K562 (cell line): ENCODE measurements at regions not wholly inside any gene's neighbourhood (a gene's known extent, or its start where the extent isn't known, plus 50 kb on each side); places are given as distances from the start of the nearest gene placed in this dataset.

ENCODE experiments used
- ATAC-seq: fragments of 200-7000 bp; cut with Tn5 transposase; 3 replicates; pipeline ENCODE4 v1.9.1; 2020; ENCODE audit warnings: moderate library complexity
- BruUV-seq: library from RNA; stranded (reverse); fragments of 400-500 nt; replicated peaks from 2 replicates; lab custom pipeline; 2021; lab: Mats Ljungman, UMichigan
- CTCF ChIA-PET: fragments of 300-600 bp; formaldehyde crosslinking; extraction: SDS; loops from one replicate; lab custom pipeline; 2021; ENCODE audit warnings: low intra/inter-chr PET ratio; lab: Yijun Ruan, JAX
- POLR2A ChIA-PET: fragments of 300-600, 350-650 bp; sonication (Branson Sonifier 250); formaldehyde crosslinking; extraction: SDS; loops from one replicate; lab custom pipeline; 2021; ENCODE audit warnings: antibody characterized with exemption, inconsistent platforms; lab: Yijun Ruan, JAX
- DNase-seq, 4 experiments: peaks; one replicate each; pipeline versions ENCODE4 v3.0.0 to v3.0.0-alpha.2; 2011 to 2018; ENCODE audit warnings: low spot score in 3 of 4, mixed read lengths in 3 of 4; ENCODE audit errors: extremely low read depth in 1 of 4
- FAIRE-seq: peaks from 2 replicates; lab custom pipeline; 2011; peaks lifted over from hg19 to GRCh38; lab: Jason Lieb, UNC
- H2AFZ ChIP-seq: 2 replicates; pipeline ENCODE4 v1.6.0; 2011; ENCODE audit warnings: low read depth, low read length, control low read depth, inconsistent platforms
- H3K27ac ChIP-seq: fragments of 200-600 bp; 3 replicates; pipeline ENCODE4 v1.8.0; 2011; ENCODE audit warnings: low read depth, mild to moderate bottlenecking, control low read depth, inconsistent platforms, low read length, moderate library complexity, mixed read lengths; ENCODE audit errors: extremely low read depth
- H3K27me3 ChIP-seq, 2 experiments: fragments of 300-600 bp in 1 of 2; 2 replicates in 1 of 2; 3 replicates in 1 of 2; pipeline versions ENCODE4 v1.6.0 to v1.8.0; 2011; ENCODE audit warnings: inconsistent platforms in 2 of 2, low read length in 2 of 2, mild to moderate bottlenecking in 1 of 2, mixed read lengths in 1 of 2, moderate library complexity in 1 of 2; ENCODE audit not compliant: control insufficient read depth in 2 of 2, insufficient read depth in 2 of 2
- H3K36me3 ChIP-seq: fragments of 300-600 bp; 3 replicates; pipeline ENCODE4 v1.8.0; 2011; ENCODE audit warnings: mild to moderate bottlenecking, low read length, inconsistent platforms; ENCODE audit not compliant: control insufficient read depth, insufficient read depth
- H3K4me1 ChIP-seq, 2 experiments: fragments of 200-600 bp in 1 of 2; replicated peaks in 1 of 2; 2 replicates in 1 of 2; 3 replicates in 1 of 2; pipeline versions ENCODE4 v1.5.1 to v1.8.0; 2011; ENCODE audit warnings: inconsistent platforms in 2 of 2, low read length in 2 of 2, mild to moderate bottlenecking in 1 of 2, mixed read lengths in 1 of 2, moderate library complexity in 1 of 2; ENCODE audit not compliant: control insufficient read depth in 2 of 2, insufficient read depth in 2 of 2
- H3K4me2 ChIP-seq: 2 replicates; pipeline ENCODE4 v1.6.1; 2011; ENCODE audit warnings: low read length, control low read depth, inconsistent platforms, mixed read lengths; ENCODE audit not compliant: insufficient read depth
- H3K4me3 ChIP-seq: fragments of 200-600 bp; sonication (generic), shearing (Covaris generic); 2 replicates; pipeline ENCODE4 v1.5.1; 2016; ENCODE audit warnings: control low read depth, inconsistent platforms
- H3K79me2 ChIP-seq: fragments of 200-600 bp; 3 replicates; pipeline ENCODE4 v1.8.0; 2011; ENCODE audit warnings: low read length, inconsistent platforms; ENCODE audit not compliant: control insufficient read depth, insufficient read depth
- H3K9ac ChIP-seq, 2 experiments: 2 replicates each; pipeline versions ENCODE4 v1.6.0 to v1.6.1; 2011; ENCODE audit warnings: low read depth in 2 of 2, low read length in 2 of 2, control low read depth in 1 of 2, inconsistent platforms in 1 of 2, mild to moderate bottlenecking in 1 of 2, mixed read lengths in 1 of 2; ENCODE audit not compliant: insufficient read depth in 1 of 2
- H3K9me1 ChIP-seq: one replicate; pipeline ENCODE4 v1.6.0; 2011; ENCODE audit warnings: inconsistent platforms, mild to moderate bottlenecking, low read length, moderate library complexity; ENCODE audit not compliant: control insufficient read depth, insufficient read depth
- H3K9me3 ChIP-seq: replicated peaks from 2 replicates; pipeline ENCODE4 v1.5.1; 2011; ENCODE audit warnings: low read depth, low read length, inconsistent platforms; ENCODE audit not compliant: control insufficient read depth, insufficient read depth
- H4K20me1 ChIP-seq: replicated peaks from 2 replicates; pipeline ENCODE4 v1.6.1; 2011; ENCODE audit warnings: low read length, inconsistent platforms, mixed read lengths; ENCODE audit not compliant: control insufficient read depth, insufficient read depth
- ERF ChIP-seq: fragments of 450-650 bp; formaldehyde crosslinking; IDR thresholded peaks from 2 replicates; pipeline ENCODE4 v1.4.0; 2020; ENCODE audit warnings: mild to moderate bottlenecking, mixed read lengths
- FOXA3 ChIP-seq, 2 experiments: fragments of 450-650 bp in 1 of 2; sonication (generic) in 1 of 2; formaldehyde crosslinking; IDR thresholded peaks in 1 of 2; conservative IDR thresholded peaks in 1 of 2; 2 replicates each; pipeline versions ENCODE4 v1.4.0 to v1.8.0; 2020 to 2022; ENCODE audit warnings: mild to moderate bottlenecking in 2 of 2, missing genetic modification reagents in 1 of 2
- NCOA1 ChIP-seq: fragments of 450-650 bp; IDR thresholded peaks from 2 replicates; pipeline ENCODE4 v1.6.1; 2016; ENCODE audit warnings: low read depth
- NFYB ChIP-seq: IDR thresholded peaks from 2 replicates; pipeline ENCODE4 v1.6.1; 2011; ENCODE audit warnings: mild to moderate bottlenecking, moderate library complexity; ENCODE audit not compliant: insufficient read length; ENCODE audit errors: extremely low read depth
- TGIF2 ChIP-seq: sonication (generic); formaldehyde crosslinking; IDR thresholded peaks from 2 replicates; pipeline ENCODE4 v1.8.1; 2022; ENCODE audit warnings: mild to moderate bottlenecking, missing genetic modification reagents, moderate library complexity
- WGBS: fragments of 100-300 bp; shearing (Covaris generic); methylation state at CpG from one replicate; pipeline ENCODE4 v1.1.6; 2016; ENCODE audit warnings: low coverage, mixed read lengths; ENCODE audit not compliant: insufficient coverage; ENCODE audit errors: missing lambda C conversion rate; 5-methylcytosine and 5-hydroxymethylcytosine counted together
- in situ Hi-C: fragments of 300-500 bp; cut with MboI; formaldehyde crosslinking; loops from 4 replicates; pipeline ENCODE4 v1.15.0; 2018; ENCODE audit warnings: inconsistent platforms, mixed read lengths
- intact Hi-C: fragments of 100-400 bp; cut with micrococcal nuclease; formaldehyde crosslinking; loops from 2 replicates; pipeline ENCODE4 v1.14.2; 2022
- TF ChIP-seq, protein P1 (sequence below): IDR thresholded peaks from 2 replicates; pipeline ENCODE4 v1.6.1; 2012; ENCODE audit warnings: low read depth, low read length, improper control_type of control experiment, borderline replicate concordance
- TF ChIP-seq, protein P2 (sequence below): sonication (generic); formaldehyde crosslinking; IDR thresholded peaks from 2 replicates; pipeline ENCODE4 v1.8.0; 2022; ENCODE audit warnings: mild to moderate bottlenecking, missing genetic modification reagents
- TF ChIP-seq, protein P3 (sequence below): fragments of 250-450 bp; sonication (Bioruptor Pico); IDR thresholded peaks from 2 replicates; pipeline ENCODE4 v1.8.0; 2022; ENCODE audit warnings: inconsistent platforms, mild to moderate bottlenecking, moderate library complexity, borderline replicate concordance
- TF ChIP-seq, protein P4 (sequence below): conservative IDR thresholded peaks from 2 replicates; pipeline ENCODE4 v1.6.1; 2011; ENCODE audit warnings: low read depth, mild to moderate bottlenecking, low read length; ENCODE audit not compliant: control insufficient read depth

DNA sequence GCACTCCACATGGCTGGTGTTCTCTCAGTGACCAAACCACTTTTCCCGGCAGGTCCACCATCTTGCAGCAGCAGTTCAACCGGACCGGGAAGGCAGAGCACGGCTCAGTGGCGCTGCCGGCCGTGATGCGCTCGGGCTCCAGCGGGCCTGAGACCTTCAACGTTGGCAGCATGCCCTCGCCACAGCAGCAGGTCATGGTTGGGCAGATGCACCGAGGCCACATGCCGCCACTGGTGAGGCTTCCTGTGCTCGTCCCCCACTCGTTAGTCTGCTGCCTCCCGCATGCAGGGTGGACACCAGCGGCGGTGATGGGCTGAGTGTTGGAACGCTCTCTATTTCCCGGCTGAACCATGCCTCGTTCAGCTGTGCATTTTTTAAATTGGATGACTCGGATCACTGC, 344.9 kb upstream of the TPM1 start:
- ATAC-seq (no peak), FAIRE-seq (no peak), DNase-seq (no peak)
- no peaks in the 10 kb centered on the region for H3K36me3 ChIP-seq
- no peaks in the 10 kb centered on the region; the same call in 1 of the 2 replicates for H4K20me1 ChIP-seq
- no peak overlapping the region for H3K9ac ChIP-seq
- WGBS: 5% methylated on average over 22 of the region's 23 CpGs
- no peak overlapping the region for H2AFZ ChIP-seq
- no peak overlapping the region for H3K27ac ChIP-seq
- H3K27me3 ChIP-seq: peaks cover 14 to 54% of the 10 kb centered on the region in 2 experiments
- no peaks in the 10 kb centered on the region for H3K9me1 ChIP-seq
- H3K9me3 ChIP-seq: no peaks in the 10 kb centered on the region
- ChIA-PET CTCF (no interaction called here), POLR2A (interaction anchor here (1.1 kb wide), 1 partner anchor 14 kb away, joined by 4 read pairs; no protein-coding TSS in a partner anchor)
- no peak overlapping the region for H3K4me2 ChIP-seq
- no peaks in the 10 kb centered on the region for H3K79me2 ChIP-seq
- BruUV-seq: no TSS peak
- intact Hi-C loops: no loop called here
- TF ChIP-seq, protein P1, sequence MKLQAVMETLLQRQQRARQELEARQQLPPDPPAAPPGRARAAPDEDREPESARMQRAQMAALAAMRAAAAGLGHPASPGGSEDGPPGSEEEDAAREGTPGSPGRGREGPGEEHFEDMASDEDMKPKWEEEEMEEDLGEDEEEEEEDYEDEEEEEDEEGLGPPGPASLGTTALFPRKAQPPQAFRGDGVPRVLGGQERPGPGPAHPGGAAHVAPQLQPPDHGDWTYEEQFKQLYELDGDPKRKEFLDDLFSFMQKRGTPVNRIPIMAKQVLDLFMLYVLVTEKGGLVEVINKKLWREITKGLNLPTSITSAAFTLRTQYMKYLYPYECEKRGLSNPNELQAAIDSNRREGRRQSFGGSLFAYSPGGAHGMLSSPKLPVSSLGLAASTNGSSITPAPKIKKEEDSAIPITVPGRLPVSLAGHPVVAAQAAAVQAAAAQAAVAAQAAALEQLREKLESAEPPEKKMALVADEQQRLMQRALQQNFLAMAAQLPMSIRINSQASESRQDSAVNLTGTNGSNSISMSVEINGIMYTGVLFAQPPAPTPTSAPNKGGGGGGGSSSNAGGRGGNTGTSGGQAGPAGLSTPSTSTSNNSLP: no peak
- no peak for TF ChIP-seq NCOA1
- in situ Hi-C loops: no loop called here
- peaks cover 0 to 3% of the 10 kb centered on the region in 2 experiments; a peak in 1 of 5 replicates for H3K4me1 ChIP-seq
- no peak overlapping the region for H3K4me3 ChIP-seq

DNA sequence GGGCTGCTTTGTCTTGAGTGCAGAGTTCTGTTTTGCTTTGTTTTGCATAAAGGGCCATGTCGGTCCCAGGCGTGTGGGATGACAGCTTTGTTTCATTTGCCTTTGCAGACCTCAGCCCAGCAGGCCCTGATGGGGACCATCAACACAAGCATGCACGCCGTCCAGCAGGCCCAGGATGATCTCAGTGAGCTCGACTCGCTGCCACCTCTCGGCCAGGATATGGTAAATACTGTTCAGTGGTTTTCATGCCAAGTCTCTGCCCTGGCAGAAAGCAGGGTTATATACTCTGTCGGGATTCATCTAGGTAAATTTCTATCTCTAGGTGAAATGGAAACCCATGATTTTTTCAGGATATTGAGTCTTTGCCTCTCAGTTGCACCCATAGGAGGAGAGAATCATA, 343.9 kb upstream of the TPM1 start:
- DNase-seq: no peak
- no peak overlapping the region for H3K27ac ChIP-seq
- peaks cover 0 to 3% of the 10 kb centered on the region in 2 experiments; a peak in 1 of 5 replicates for H3K4me1 ChIP-seq
- ATAC-seq: no peak
- TF ChIP-seq, protein P2, sequence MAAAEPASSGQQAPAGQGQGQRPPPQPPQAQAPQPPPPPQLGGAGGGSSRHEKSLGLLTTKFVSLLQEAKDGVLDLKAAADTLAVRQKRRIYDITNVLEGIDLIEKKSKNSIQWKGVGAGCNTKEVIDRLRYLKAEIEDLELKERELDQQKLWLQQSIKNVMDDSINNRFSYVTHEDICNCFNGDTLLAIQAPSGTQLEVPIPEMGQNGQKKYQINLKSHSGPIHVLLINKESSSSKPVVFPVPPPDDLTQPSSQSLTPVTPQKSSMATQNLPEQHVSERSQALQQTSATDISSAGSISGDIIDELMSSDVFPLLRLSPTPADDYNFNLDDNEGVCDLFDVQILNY (CRISPR knock-in tag): no peak
- TF ChIP-seq, protein P3, sequence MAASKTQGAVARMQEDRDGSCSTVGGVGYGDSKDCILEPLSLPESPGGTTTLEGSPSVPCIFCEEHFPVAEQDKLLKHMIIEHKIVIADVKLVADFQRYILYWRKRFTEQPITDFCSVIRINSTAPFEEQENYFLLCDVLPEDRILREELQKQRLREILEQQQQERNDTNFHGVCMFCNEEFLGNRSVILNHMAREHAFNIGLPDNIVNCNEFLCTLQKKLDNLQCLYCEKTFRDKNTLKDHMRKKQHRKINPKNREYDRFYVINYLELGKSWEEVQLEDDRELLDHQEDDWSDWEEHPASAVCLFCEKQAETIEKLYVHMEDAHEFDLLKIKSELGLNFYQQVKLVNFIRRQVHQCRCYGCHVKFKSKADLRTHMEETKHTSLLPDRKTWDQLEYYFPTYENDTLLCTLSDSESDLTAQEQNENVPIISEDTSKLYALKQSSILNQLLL (CRISPR knock-in tag): no peak
- TF ChIP-seq FOXA3 (CRISPR knock-in tag; conservative IDR thresholded peaks at IDR 0.05 in 1 of 2, IDR thresholded peaks at IDR 0.05 in 1 of 2) (no peak), NFYB (no peak), ERF (CRISPR knock-in tag) (no peak), TGIF2 (CRISPR knock-in tag) (no peak)
- TF ChIP-seq, protein P4, sequence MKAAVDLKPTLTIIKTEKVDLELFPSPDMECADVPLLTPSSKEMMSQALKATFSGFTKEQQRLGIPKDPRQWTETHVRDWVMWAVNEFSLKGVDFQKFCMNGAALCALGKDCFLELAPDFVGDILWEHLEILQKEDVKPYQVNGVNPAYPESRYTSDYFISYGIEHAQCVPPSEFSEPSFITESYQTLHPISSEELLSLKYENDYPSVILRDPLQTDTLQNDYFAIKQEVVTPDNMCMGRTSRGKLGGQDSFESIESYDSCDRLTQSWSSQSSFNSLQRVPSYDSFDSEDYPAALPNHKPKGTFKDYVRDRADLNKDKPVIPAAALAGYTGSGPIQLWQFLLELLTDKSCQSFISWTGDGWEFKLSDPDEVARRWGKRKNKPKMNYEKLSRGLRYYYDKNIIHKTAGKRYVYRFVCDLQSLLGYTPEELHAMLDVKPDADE: no peak
- no peak overlapping the region for H3K4me2 ChIP-seq
- ChIA-PET POLR2A (interaction anchor here (0.6 kb wide), 1 partner anchor 523 kb away, joined by 3 read pairs; no protein-coding TSS in a partner anchor), CTCF (no interaction called here)
- no peak overlapping the region for H3K4me3 ChIP-seq
- in situ Hi-C loops: no loop called here
- intact Hi-C loops: no loop called here
- peaks cover 14 to 54% of the 10 kb centered on the region in 2 experiments for H3K27me3 ChIP-seq
- no peaks in the 10 kb centered on the region for H3K79me2 ChIP-seq
- WGBS: 6% methylated on average over 8 of the region's 8 CpGs
- no peaks in the 10 kb centered on the region; the same call in 1 of the 2 replicates for H4K20me1 ChIP-seq
- BruUV-seq: no TSS peak
- no peak overlapping the region for H3K9ac ChIP-seq
- H3K36me3 ChIP-seq: no peaks in the 10 kb centered on the region
- no peaks in the 10 kb centered on the region for H3K9me1 ChIP-seq
- FAIRE-seq: no peak
- H2AFZ ChIP-seq: no peak overlapping the region
- no peaks in the 10 kb centered on the region for H3K9me3 ChIP-seq
